ENCODE measurements at regions not wholly inside any gene's neighbourhood (a gene's known extent, or its start where the extent isn't known, plus 50 kb on each side); places are given as distances from the start of the nearest gene placed in this dataset.

DNA sequence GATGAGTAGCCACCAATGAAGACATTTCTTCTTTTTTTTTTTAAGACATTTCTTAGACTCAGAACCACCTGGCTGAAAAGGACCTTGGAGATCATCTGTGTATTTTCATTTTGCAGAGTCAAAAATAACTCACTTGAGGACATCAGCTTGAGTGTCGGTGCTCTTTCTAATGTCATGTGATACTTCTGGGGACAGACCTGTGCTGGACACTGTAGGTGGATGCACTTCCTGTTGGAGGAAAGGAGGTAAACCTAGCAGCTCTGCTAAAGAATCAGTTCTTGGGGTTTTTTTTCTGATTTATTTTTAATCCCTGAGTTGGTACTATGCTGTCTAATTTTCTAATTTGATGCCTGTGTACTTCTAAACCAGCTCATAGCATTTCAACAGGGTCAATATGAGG, 283.9 kb upstream of the CRIM1 start:
- Mint-ChIP-seq H3K36me3 (ENCODE audit: low read depth) (no peaks in the 10 kb centered on the region), H3K9me3 (peaks cover 13% of the 10 kb centered on the region), H3K27ac (no peak overlapping the region), H3K4me3 (no peak overlapping the region), H3K4me1 (no peaks in the 10 kb centered on the region), H3K27me3 (ENCODE audit: low read depth, poor library complexity) (no peaks in the 10 kb centered on the region)
- no peak for TF ChIP-seq CTCF (IDR thresholded peaks at IDR 0.05)
- DNase-seq = no peak

- no peak overlapping the region for H3K4me3 Mint-ChIP-seq
- no peak for DNase-seq
Measured at GRCh38 chr2:36069074-36069473, 286.5 kb upstream of the CRIM1 start.

GRCh38 chr2:36068086-36068485, 287.5 kb upstream of the CRIM1 start:
- no peaks in the 10 kb centered on the region for H3K36me3 Mint-ChIP-seq (ENCODE audit: low read depth)
- no peaks in the 10 kb centered on the region for H3K4me1 Mint-ChIP-seq
- H3K4me3 Mint-ChIP-seq = no peak overlapping the region
- no peak overlapping the region for H3K27ac Mint-ChIP-seq
- H3K9me3 Mint-ChIP-seq = peaks cover 25% of the 10 kb centered on the region
- no peak for DNase-seq
- H3K27me3 Mint-ChIP-seq (ENCODE audit: low read depth, poor library complexity) = no peaks in the 10 kb centered on the region
- TF ChIP-seq CTCF (IDR thresholded peaks at IDR 0.05) = no peak

More at GRCh38 chr2:36069074-36069473, 286.5 kb upstream of the CRIM1 start:
- Mint-ChIP-seq H3K36me3 (ENCODE audit: low read depth) (no peaks in the 10 kb centered on the region), H3K4me1 (no peaks in the 10 kb centered on the region), H3K27ac (no peak overlapping the region), H3K9me3 (peaks cover 17% of the 10 kb centered on the region), H3K27me3 (ENCODE audit: low read depth, poor library complexity) (no peaks in the 10 kb centered on the region)
- TF ChIP-seq CTCF (IDR thresholded peaks at IDR 0.05) = no peak

DNA sequence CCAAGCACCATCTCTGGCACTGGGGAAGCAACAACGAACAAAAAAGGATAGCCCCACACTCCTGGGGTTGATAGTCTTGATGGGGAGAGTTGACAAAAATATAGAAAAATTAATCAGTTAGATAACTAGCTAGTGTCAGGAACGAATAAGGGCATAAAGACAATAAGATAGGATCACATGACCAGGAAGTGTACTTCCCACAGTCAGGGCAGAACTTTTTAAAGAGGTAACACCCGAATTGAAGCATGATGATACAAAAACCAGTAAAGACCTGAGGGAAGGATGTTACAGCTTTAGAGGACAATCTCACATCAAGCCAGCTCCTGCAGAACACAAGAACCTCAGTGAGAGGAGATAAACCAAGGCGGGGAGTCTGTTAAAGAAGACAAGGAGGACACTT, 295.4 kb upstream of the CRIM1 start:
- DNase-seq = no peak
- H3K27me3 Mint-ChIP-seq (ENCODE audit: low read depth, poor library complexity) = peaks cover 6% of the 10 kb centered on the region
- no peak overlapping the region for H3K4me3 Mint-ChIP-seq
- no peak for TF ChIP-seq CTCF (IDR thresholded peaks at IDR 0.05)
- H3K36me3 Mint-ChIP-seq (ENCODE audit: low read depth) = no peaks in the 10 kb centered on the region
- H3K27ac Mint-ChIP-seq = peak overlapping the region; percentile 84
- peaks cover 14% of the 10 kb centered on the region for H3K9me3 Mint-ChIP-seq
- H3K4me1 Mint-ChIP-seq = peaks cover 24% of the 10 kb centered on the region

- Mint-ChIP-seq H3K27ac (peak overlapping the region; percentile 84), H3K36me3 (ENCODE audit: low read depth) (no peaks in the 10 kb centered on the region), H3K4me3 (no peak overlapping the region), H3K27me3 (ENCODE audit: low read depth, poor library complexity) (peaks cover 6% of the 10 kb centered on the region), H3K9me3 (peaks cover 10% of the 10 kb centered on the region), H3K4me1 (peaks cover 28% of the 10 kb centered on the region)
- TF ChIP-seq CTCF (IDR thresholded peaks at IDR 0.05) = no peak
- DNase-seq = no peak
Measured at GRCh38 chr2:36059691-36060090, 295.9 kb upstream of the CRIM1 start.

DNA sequence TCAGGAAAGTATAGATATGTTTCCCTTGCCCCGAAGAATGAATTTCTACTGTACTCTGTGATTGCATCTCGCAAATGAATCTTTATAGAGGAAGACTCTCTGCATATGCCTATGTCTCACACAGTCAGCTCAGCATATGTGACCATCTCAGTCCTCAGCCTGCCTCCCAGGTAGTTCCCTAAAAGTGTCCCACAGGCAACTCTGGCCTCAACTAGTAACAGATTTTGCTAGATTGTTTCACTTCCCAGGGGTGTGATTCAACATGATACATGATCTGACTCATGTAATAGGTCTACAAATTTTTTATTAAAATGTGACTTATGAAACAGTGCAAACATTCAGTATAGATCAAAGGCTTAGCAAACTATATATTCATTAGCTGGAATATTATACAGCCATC, 296.6 kb upstream of the CRIM1 start:
- no peak for TF ChIP-seq CTCF (IDR thresholded peaks at IDR 0.05)
- H3K27ac Mint-ChIP-seq = no peak overlapping the region
- H3K9me3 Mint-ChIP-seq = peaks cover 10% of the 10 kb centered on the region
- H3K36me3 Mint-ChIP-seq (ENCODE audit: low read depth) = no peaks in the 10 kb centered on the region
- no peak for DNase-seq
- peaks cover 35% of the 10 kb centered on the region for H3K4me1 Mint-ChIP-seq
- H3K27me3 Mint-ChIP-seq (ENCODE audit: low read depth, poor library complexity) = peaks cover 6% of the 10 kb centered on the region
- H3K4me3 Mint-ChIP-seq = no peak overlapping the region

Measured in nephron progenitor cell (in vitro differentiated cells).